Left lung (tissue), 4 donors: ENCODE measurements at regions not wholly inside any gene's neighbourhood (a gene's known extent, or its start where the extent isn't known, plus 50 kb on each side); places are given as distances from the start of the nearest gene placed in this dataset.
A peak's percentile ranks its signal among the peaks of the same experiment; 100 is the strongest.

ENCODE experiments used
- ATAC-seq: fragments of 200-7000 bp; cut with Tn5 transposase; one replicate; pipeline ENCODE4 v1.9.1; 2020; ENCODE audit warnings: moderate library complexity
- DNase-seq, 4 donors: peaks; one replicate each; pipeline ENCODE4 v3.0.0-alpha.2; 2013 to 2020
- H3K27ac ChIP-seq, 2 donors: fragments of 200-600 bp; sonication (generic) in 1 of 2; one replicate each; pipeline versions ENCODE4 v1.5.0 to v1.8.0; 2020 to 2021
- H3K27me3 ChIP-seq, 2 donors: fragments of 200-600 bp; sonication (generic) in 1 of 2; one replicate each; pipeline versions ENCODE4 v1.5.0 to v1.8.0; 2020 to 2021
- H3K36me3 ChIP-seq, 2 donors: fragments of 200-600 bp; sonication (generic) in 1 of 2; one replicate each; pipeline versions ENCODE4 v1.5.0 to v1.8.0; 2020 to 2021
- H3K4me1 ChIP-seq, 2 donors: fragments of 200-600 bp; one replicate each; pipeline ENCODE4 v1.8.0; 2021
- H3K4me3 ChIP-seq, 2 donors: fragments of 200-600 bp; sonication (generic) in 1 of 2; one replicate each; pipeline versions ENCODE4 v1.5.0 to v1.8.0; 2020 to 2021; ENCODE audit warnings: mild to moderate bottlenecking in 1 of 2
- H3K9me3 ChIP-seq, 2 donors: fragments of 200-600 bp; sonication (generic) in 1 of 2; one replicate each; pipeline versions ENCODE4 v1.5.0 to v1.8.0; 2020 to 2021
- CTCF ChIP-seq, 2 donors: fragments of 200-600 bp; sonication (generic) in 1 of 2; IDR thresholded peaks; one replicate each; pipeline versions ENCODE4 v1.5.0 to v1.8.0; 2021; ENCODE audit warnings: antibody characterized with exemption in 2 of 2
- intact Hi-C, 2 donors: fragments of 100-400 bp; cut with DNase I; formaldehyde crosslinking; loops; one replicate each; pipeline versions ENCODE4 v1.11.2 to v1.14.2; 2022
- donor health status: DM: no; HTN: yes; CAD: no.
- donor health status: DM: no; HTN: no; CAD: no.

- Histone ChIP-seq H3K27me3 (no peaks in the 10 kb centered on the region), H3K4me3 (no peak overlapping the region), H3K27ac (no peak overlapping the region), H3K4me1 (no peaks in the 10 kb centered on the region), H3K9me3 (no peaks in the 10 kb centered on the region), H3K36me3 (no peaks in the 10 kb centered on the region)
- ATAC-seq (no peak), DNase-seq (no peak)
- no peak for TF ChIP-seq CTCF (IDR thresholded peaks at IDR 0.05)
- intact Hi-C loops = no loop called here
These were observed 1240.3 kb upstream of the MAP3K7 start for GRCh38 chr6:91827151-91827550.

- Histone ChIP-seq H3K27me3 (no peaks in the 10 kb centered on the region), H3K4me3 (no peak overlapping the region), H3K27ac (no peak overlapping the region), H3K4me1 (no peaks in the 10 kb centered on the region), H3K36me3 (no peaks in the 10 kb centered on the region), H3K9me3 (no peaks in the 10 kb centered on the region)
- DNase-seq (no peak), ATAC-seq (no peak)
- intact Hi-C loops = no loop called here
- TF ChIP-seq CTCF (IDR thresholded peaks at IDR 0.05) = no peak
These were observed 1239.3 kb upstream of the MAP3K7 start for GRCh38 chr6:91826128-91826527.

- no peaks in the 10 kb centered on the region for H3K9me3 ChIP-seq
- intact Hi-C loops = no loop called here
- ATAC-seq (no peak), DNase-seq (no peak)
- H3K4me3 ChIP-seq = no peak overlapping the region
- no peak for TF ChIP-seq CTCF (IDR thresholded peaks at IDR 0.05)
- H3K27me3 ChIP-seq = no peaks in the 10 kb centered on the region
- H3K27ac ChIP-seq = no peak overlapping the region
- H3K36me3 ChIP-seq = no peaks in the 10 kb centered on the region
- no peaks in the 10 kb centered on the region for H3K4me1 ChIP-seq
These were observed 1237.5 kb upstream of the MAP3K7 start for GRCh38 chr6:91824331-91824730.

- H3K36me3 ChIP-seq = no peaks in the 10 kb centered on the region
- no peaks in the 10 kb centered on the region for H3K27me3 ChIP-seq
- no peaks in the 10 kb centered on the region for H3K4me1 ChIP-seq
- no peak for TF ChIP-seq CTCF (IDR thresholded peaks at IDR 0.05)
- intact Hi-C loops = no loop called here
- H3K9me3 ChIP-seq = no peaks in the 10 kb centered on the region
- H3K4me3 ChIP-seq = no peak overlapping the region
- DNase-seq = no peak
- no peak for ATAC-seq
- H3K27ac ChIP-seq = no peak overlapping the region
These were observed 1235.7 kb upstream of the MAP3K7 start for GRCh38 chr6:91822581-91822980.

GRCh38 chr6:91816335-91816734, 1229.5 kb upstream of the MAP3K7 start:
- intact Hi-C loops = no loop called here
- ATAC-seq (no peak), DNase-seq (peak in 1 of 4 donors; percentile 59)
- Histone ChIP-seq H3K4me1 (no peaks in the 10 kb centered on the region), H3K36me3 (no peaks in the 10 kb centered on the region), H3K9me3 (no peaks in the 10 kb centered on the region), H3K4me3 (no peak overlapping the region), H3K27ac (no peak overlapping the region), H3K27me3 (no peaks in the 10 kb centered on the region)
- no peak for TF ChIP-seq CTCF (IDR thresholded peaks at IDR 0.05)
